GM23338 (cell line): ENCODE measurements at regions not wholly inside any gene's neighbourhood (a gene's known extent, or its start where the extent isn't known, plus 50 kb on each side); places are given as distances from the start of the nearest gene placed in this dataset.

ENCODE experiments used
- ATAC-seq: fragments of 200-7000 bp; cut with Tn5 transposase; 3 replicates; pipeline ENCODE4 v1.9.1; 2020
- DNase-seq: peaks from one replicate; pipeline ENCODE4 v3.0.0-alpha.2; 2015; ENCODE audit warnings: low spot score
- H2AFZ ChIP-seq: fragments of 200-600 bp; sonication (generic); 2 replicates; pipeline ENCODE4 v1.8.0; 2016; ENCODE audit warnings: antibody characterized with exemption, mild to moderate bottlenecking, moderate library complexity
- H3F3A ChIP-seq: fragments of 200-600 bp; sonication (generic); replicated peaks from 2 replicates; pipeline ENCODE4 v1.8.0; 2017; ENCODE audit warnings: antibody characterized with exemption, mixed run types, low read depth
- H3K27ac ChIP-seq: fragments of 200-600 bp; sonication (generic); 2 replicates; pipeline ENCODE4 v1.6.1; 2016; ENCODE audit warnings: low read depth
- H3K27me3 ChIP-seq: fragments of 200-600 bp; sonication (generic); 2 replicates; pipeline ENCODE4 v1.8.0; 2016; ENCODE audit warnings: mild to moderate bottlenecking, mixed run types, moderate library complexity; ENCODE audit not compliant: insufficient read depth
- H3K36me3 ChIP-seq: fragments of 200-600 bp; sonication (generic); 2 replicates; pipeline ENCODE4 v1.8.0; 2016; ENCODE audit warnings: mild to moderate bottlenecking; ENCODE audit not compliant: insufficient read depth
- H3K4me1 ChIP-seq: fragments of 200-600 bp; sonication (generic); 2 replicates; pipeline ENCODE4 v1.8.0; 2016; ENCODE audit warnings: mild to moderate bottlenecking, moderate library complexity; ENCODE audit not compliant: insufficient read depth
- H3K4me2 ChIP-seq: fragments of 200-600 bp; sonication (generic); 2 replicates; pipeline ENCODE4 v1.7.1; 2017; ENCODE audit warnings: mixed run types
- H3K4me3 ChIP-seq: fragments of 200-600 bp; sonication (generic); 2 replicates; pipeline ENCODE4 v1.6.1; 2016; ENCODE audit warnings: mixed run types
- H3K79me2 ChIP-seq: fragments of 200-600 bp; sonication (generic); replicated peaks from 2 replicates; pipeline ENCODE4 v1.8.0; 2017; ENCODE audit warnings: mild to moderate bottlenecking; ENCODE audit not compliant: insufficient read depth
- H3K9me2 ChIP-seq: fragments of 200-600 bp; sonication (generic); 2 replicates; pipeline ENCODE4 v1.8.0; 2017; ENCODE audit not compliant: insufficient read depth
- H4K20me1 ChIP-seq: fragments of 200-600 bp; sonication (generic); replicated peaks from 2 replicates; pipeline ENCODE4 v1.8.0; 2017; ENCODE audit warnings: mild to moderate bottlenecking; ENCODE audit not compliant: insufficient read depth
- H3K27ac Mint-ChIP-seq: 2 replicates; pipeline ENCODE4 v1.8.0; 2020; ENCODE audit warnings: inconsistent platforms, mild to moderate bottlenecking, moderate library complexity, mixed read lengths
- H3K27me3 Mint-ChIP-seq: 3 replicates; pipeline ENCODE4 v1.8.0; 2022; ENCODE audit warnings: low read depth, mild to moderate bottlenecking, moderate library complexity, mixed read lengths, inconsistent platforms; ENCODE audit not compliant: insufficient read depth, poor library complexity
- H3K36me3 Mint-ChIP-seq: 3 replicates; pipeline ENCODE4 v1.8.0; 2021; ENCODE audit warnings: low read depth, mild to moderate bottlenecking, inconsistent platforms, moderate library complexity, mixed read lengths
- H3K4me1 Mint-ChIP-seq: 3 replicates; pipeline ENCODE4 v1.8.0; 2020; ENCODE audit warnings: mild to moderate bottlenecking, inconsistent platforms, mixed read lengths
- H3K4me3 Mint-ChIP-seq: 3 replicates; pipeline ENCODE4 v1.8.0; 2021; ENCODE audit warnings: moderate library complexity, mild to moderate bottlenecking, inconsistent platforms, mixed read lengths
- H3K9me3 Mint-ChIP-seq: 3 replicates; pipeline ENCODE4 v1.8.0; 2020; ENCODE audit warnings: moderate library complexity, mild to moderate bottlenecking, inconsistent platforms, mixed read lengths
- CREB1 ChIP-seq: fragments of 250-450 bp; sonication (Bioruptor Pico); IDR thresholded peaks from 2 replicates; pipeline ENCODE4 v1.5.0; 2020; ENCODE audit warnings: low read depth, mild to moderate bottlenecking, moderate library complexity
- EZH2 ChIP-seq: fragments of 200-600 bp; sonication (generic); IDR thresholded peaks from one replicate; pipeline ENCODE4 v1.8.0; 2017; ENCODE audit warnings: antibody characterized with exemption, mild to moderate bottlenecking, low read depth; ENCODE audit not compliant: unreplicated experiment
- EZH2phosphoT487 ChIP-seq: fragments of 200-600 bp; sonication (generic); IDR thresholded peaks from one replicate; pipeline ENCODE4 v1.8.1; 2018; ENCODE audit warnings: antibody characterized with exemption; ENCODE audit not compliant: unreplicated experiment
- JUNB ChIP-seq: IDR thresholded peaks from one replicate; pipeline ENCODE4 v1.6.1; 2016; ENCODE audit warnings: antibody characterized with exemption; ENCODE audit not compliant: unreplicated experiment
- NANOG ChIP-seq: IDR thresholded peaks from 2 replicates; pipeline ENCODE4 v1.6.1; 2016; ENCODE audit warnings: antibody characterized with exemption, borderline replicate concordance
- POLR2AphosphoS5 ChIP-seq: IDR thresholded peaks from 2 replicates; pipeline ENCODE4 v1.6.1; 2016; ENCODE audit warnings: antibody characterized with exemption, low read depth
- STAT1 ChIP-seq: IDR thresholded peaks from one replicate; pipeline ENCODE4 v1.6.1; 2016; ENCODE audit warnings: antibody characterized with exemption; ENCODE audit not compliant: unreplicated experiment
- ZNF114 ChIP-seq: fragments of 250-450 bp; sonication (Bioruptor Pico); IDR thresholded peaks from 2 replicates; pipeline ENCODE4 v1.5.0; 2020; ENCODE audit warnings: mild to moderate bottlenecking, moderate library complexity
- ZNF331 ChIP-seq: fragments of 250-450 bp; sonication (Bioruptor Pico); IDR thresholded peaks from 2 replicates; pipeline ENCODE4 v1.5.0; 2020; ENCODE audit warnings: low read depth, mild to moderate bottlenecking, moderate library complexity
- TF ChIP-seq, protein P1 (sequence below): IDR thresholded peaks from 2 replicates; pipeline ENCODE4 v1.6.1; 2016; ENCODE audit warnings: antibody characterized with exemption
- TF ChIP-seq, protein P2 (sequence below), 2 experiments: fragments of 200-600 bp in 1 of 2; sonication (generic) in 1 of 2; conservative IDR thresholded peaks; 2 replicates each; pipeline versions ENCODE4 v1.5.1 to v1.6.1; 2016 to 2017; ENCODE audit warnings: antibody characterized with exemption in 2 of 2, low read depth in 2 of 2, mild to moderate bottlenecking in 2 of 2, moderate library complexity in 1 of 2
- TF ChIP-seq, protein P3 (sequence below): fragments of 250-450 bp; sonication (Bioruptor Pico); IDR thresholded peaks from 2 replicates; pipeline ENCODE4 v1.5.0; 2020; ENCODE audit warnings: mild to moderate bottlenecking, moderate library complexity
- TF ChIP-seq, protein P4 (sequence below): IDR thresholded peaks from one replicate; pipeline ENCODE4 v1.6.1; 2018; ENCODE audit warnings: antibody characterized with exemption; ENCODE audit not compliant: unreplicated experiment

DNA sequence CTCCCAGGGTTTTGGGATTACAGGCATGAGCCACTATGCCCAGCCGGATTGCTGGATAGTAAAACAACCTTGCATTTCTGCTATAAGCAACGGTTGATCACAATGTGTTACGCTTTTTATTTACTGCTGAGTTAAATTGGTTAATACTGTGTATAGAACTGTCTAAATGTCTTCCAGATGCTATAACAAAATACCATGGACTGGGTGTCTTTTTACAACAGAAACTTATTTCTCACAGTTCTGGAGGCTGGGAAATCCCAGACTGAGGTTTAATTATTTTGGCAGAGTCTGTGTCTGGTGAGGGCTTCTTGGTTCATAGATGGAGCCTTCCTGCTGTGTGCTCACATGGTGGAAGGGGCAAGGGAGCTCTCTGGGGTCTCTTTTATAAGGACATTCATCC lies 65.5 kb downstream of the ING1 start:
- Histone ChIP-seq H3K79me2 (no peaks in the 10 kb centered on the region), H4K20me1 (no peaks in the 10 kb centered on the region), H3F3A (no peaks in the 10 kb centered on the region), H3K4me2 (no peak overlapping the region), H3K4me3 (no peak overlapping the region), H3K36me3 (no peaks in the 10 kb centered on the region), H3K4me1 (no peaks in the 10 kb centered on the region), H3K27me3 (no peaks in the 10 kb centered on the region), H2AFZ (no peak overlapping the region), H3K9me2 (no peaks in the 10 kb centered on the region), H3K27ac (no peak overlapping the region)
- no peak overlapping the region for H3K27ac Mint-ChIP-seq
- TF ChIP-seq STAT1 (no peak), CREB1 (CRISPR knock-in tag) (no peak), NANOG (no peak), JUNB (no peak), ZNF331 (CRISPR knock-in tag) (no peak), EZH2 (no peak), EZH2phosphoT487 (no peak), ZNF114 (CRISPR knock-in tag) (no peak), POLR2AphosphoS5 (no peak)
- TF ChIP-seq, protein P1, sequence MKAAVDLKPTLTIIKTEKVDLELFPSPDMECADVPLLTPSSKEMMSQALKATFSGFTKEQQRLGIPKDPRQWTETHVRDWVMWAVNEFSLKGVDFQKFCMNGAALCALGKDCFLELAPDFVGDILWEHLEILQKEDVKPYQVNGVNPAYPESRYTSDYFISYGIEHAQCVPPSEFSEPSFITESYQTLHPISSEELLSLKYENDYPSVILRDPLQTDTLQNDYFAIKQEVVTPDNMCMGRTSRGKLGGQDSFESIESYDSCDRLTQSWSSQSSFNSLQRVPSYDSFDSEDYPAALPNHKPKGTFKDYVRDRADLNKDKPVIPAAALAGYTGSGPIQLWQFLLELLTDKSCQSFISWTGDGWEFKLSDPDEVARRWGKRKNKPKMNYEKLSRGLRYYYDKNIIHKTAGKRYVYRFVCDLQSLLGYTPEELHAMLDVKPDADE: no peak
- TF ChIP-seq, protein P2, sequence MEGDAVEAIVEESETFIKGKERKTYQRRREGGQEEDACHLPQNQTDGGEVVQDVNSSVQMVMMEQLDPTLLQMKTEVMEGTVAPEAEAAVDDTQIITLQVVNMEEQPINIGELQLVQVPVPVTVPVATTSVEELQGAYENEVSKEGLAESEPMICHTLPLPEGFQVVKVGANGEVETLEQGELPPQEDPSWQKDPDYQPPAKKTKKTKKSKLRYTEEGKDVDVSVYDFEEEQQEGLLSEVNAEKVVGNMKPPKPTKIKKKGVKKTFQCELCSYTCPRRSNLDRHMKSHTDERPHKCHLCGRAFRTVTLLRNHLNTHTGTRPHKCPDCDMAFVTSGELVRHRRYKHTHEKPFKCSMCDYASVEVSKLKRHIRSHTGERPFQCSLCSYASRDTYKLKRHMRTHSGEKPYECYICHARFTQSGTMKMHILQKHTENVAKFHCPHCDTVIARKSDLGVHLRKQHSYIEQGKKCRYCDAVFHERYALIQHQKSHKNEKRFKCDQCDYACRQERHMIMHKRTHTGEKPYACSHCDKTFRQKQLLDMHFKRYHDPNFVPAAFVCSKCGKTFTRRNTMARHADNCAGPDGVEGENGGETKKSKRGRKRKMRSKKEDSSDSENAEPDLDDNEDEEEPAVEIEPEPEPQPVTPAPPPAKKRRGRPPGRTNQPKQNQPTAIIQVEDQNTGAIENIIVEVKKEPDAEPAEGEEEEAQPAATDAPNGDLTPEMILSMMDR (conservative IDR thresholded peaks at IDR 0.05; ENCODE audit: low read depth in 2 of 2): no peak
- TF ChIP-seq, protein P3, sequence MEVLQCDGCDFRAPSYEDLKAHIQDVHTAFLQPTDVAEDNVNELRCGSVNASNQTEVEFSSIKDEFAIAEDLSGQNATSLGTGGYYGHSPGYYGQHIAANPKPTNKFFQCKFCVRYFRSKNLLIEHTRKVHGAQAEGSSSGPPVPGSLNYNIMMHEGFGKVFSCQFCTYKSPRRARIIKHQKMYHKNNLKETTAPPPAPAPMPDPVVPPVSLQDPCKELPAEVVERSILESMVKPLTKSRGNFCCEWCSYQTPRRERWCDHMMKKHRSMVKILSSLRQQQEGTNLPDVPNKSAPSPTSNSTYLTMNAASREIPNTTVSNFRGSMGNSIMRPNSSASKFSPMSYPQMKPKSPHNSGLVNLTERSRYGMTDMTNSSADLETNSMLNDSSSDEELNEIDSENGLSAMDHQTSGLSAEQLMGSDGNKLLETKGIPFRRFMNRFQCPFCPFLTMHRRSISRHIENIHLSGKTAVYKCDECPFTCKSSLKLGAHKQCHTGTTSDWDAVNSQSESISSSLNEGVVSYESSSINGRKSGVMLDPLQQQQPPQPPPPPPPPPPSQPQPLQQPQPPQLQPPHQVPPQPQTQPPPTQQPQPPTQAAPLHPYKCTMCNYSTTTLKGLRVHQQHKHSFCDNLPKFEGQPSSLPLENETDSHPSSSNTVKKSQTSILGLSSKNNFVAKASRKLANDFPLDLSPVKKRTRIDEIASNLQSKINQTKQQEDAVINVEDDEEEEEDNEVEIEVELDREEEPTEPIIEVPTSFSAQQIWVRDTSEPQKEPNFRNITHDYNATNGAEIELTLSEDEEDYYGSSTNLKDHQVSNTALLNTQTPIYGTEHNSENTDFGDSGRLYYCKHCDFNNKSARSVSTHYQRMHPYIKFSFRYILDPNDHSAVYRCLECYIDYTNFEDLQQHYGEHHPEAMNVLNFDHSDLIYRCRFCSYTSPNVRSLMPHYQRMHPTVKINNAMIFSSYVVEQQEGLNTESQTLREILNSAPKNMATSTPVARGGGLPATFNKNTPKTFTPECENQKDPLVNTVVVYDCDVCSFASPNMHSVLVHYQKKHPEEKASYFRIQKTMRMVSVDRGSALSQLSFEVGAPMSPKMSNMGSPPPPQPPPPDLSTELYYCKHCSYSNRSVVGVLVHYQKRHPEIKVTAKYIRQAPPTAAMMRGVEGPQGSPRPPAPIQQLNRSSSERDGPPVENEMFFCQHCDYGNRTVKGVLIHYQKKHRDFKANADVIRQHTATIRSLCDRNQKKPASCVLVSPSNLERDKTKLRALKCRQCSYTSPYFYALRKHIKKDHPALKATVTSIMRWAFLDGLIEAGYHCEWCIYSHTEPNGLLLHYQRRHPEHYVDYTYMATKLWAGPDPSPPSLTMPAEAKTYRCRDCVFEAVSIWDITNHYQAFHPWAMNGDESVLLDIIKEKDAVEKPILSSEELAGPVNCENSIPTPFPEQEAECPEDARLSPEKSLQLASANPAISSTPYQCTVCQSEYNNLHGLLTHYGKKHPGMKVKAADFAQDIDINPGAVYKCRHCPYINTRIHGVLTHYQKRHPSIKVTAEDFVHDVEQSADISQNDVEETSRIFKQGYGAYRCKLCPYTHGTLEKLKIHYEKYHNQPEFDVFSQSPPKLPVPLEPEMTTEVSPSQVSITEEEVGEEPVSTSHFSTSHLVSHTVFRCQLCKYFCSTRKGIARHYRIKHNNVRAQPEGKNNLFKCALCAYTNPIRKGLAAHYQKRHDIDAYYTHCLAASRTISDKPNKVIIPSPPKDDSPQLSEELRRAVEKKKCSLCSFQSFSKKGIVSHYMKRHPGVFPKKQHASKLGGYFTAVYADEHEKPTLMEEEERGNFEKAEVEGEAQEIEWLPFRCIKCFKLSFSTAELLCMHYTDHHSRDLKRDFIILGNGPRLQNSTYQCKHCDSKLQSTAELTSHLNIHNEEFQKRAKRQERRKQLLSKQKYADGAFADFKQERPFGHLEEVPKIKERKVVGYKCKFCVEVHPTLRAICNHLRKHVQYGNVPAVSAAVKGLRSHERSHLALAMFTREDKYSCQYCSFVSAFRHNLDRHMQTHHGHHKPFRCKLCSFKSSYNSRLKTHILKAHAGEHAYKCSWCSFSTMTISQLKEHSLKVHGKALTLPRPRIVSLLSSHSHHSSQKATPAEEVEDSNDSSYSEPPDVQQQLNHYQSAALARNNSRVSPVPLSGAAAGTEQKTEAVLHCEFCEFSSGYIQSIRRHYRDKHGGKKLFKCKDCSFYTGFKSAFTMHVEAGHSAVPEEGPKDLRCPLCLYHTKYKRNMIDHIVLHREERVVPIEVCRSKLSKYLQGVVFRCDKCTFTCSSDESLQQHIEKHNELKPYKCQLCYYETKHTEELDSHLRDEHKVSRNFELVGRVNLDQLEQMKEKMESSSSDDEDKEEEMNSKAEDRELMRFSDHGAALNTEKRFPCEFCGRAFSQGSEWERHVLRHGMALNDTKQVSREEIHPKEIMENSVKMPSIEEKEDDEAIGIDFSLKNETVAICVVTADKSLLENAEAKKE (CRISPR knock-in tag): no peak
- TF ChIP-seq, protein P4, sequence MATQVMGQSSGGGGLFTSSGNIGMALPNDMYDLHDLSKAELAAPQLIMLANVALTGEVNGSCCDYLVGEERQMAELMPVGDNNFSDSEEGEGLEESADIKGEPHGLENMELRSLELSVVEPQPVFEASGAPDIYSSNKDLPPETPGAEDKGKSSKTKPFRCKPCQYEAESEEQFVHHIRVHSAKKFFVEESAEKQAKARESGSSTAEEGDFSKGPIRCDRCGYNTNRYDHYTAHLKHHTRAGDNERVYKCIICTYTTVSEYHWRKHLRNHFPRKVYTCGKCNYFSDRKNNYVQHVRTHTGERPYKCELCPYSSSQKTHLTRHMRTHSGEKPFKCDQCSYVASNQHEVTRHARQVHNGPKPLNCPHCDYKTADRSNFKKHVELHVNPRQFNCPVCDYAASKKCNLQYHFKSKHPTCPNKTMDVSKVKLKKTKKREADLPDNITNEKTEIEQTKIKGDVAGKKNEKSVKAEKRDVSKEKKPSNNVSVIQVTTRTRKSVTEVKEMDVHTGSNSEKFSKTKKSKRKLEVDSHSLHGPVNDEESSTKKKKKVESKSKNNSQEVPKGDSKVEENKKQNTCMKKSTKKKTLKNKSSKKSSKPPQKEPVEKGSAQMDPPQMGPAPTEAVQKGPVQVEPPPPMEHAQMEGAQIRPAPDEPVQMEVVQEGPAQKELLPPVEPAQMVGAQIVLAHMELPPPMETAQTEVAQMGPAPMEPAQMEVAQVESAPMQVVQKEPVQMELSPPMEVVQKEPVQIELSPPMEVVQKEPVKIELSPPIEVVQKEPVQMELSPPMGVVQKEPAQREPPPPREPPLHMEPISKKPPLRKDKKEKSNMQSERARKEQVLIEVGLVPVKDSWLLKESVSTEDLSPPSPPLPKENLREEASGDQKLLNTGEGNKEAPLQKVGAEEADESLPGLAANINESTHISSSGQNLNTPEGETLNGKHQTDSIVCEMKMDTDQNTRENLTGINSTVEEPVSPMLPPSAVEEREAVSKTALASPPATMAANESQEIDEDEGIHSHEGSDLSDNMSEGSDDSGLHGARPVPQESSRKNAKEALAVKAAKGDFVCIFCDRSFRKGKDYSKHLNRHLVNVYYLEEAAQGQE: no peak
- H3K36me3 Mint-ChIP-seq: peaks cover 25% of the 10 kb centered on the region
- H3K4me3 Mint-ChIP-seq: no peak overlapping the region
- H3K27me3 Mint-ChIP-seq: peaks cover 8% of the 10 kb centered on the region
- H3K4me1 Mint-ChIP-seq: no peaks in the 10 kb centered on the region
- H3K9me3 Mint-ChIP-seq: peaks cover 36% of the 10 kb centered on the region
- no peak for DNase-seq
- ATAC-seq: no peak
